T-helper 17 cell (primary cell): ENCODE measurements at regions not wholly inside any gene's neighbourhood (a gene's known extent, or its start where the extent isn't known, plus 50 kb on each side); places are given as distances from the start of the nearest gene placed in this dataset.

ENCODE experiments used
- ATAC-seq: fragments of 150-1000 bp; cut with Tn5 transposase; 2 replicates; pipeline ENCODE4 v1.10.0; 2021; ENCODE audit warnings: mild to moderate bottlenecking, moderate library complexity
- DNase-seq, 3 donors: peaks; one replicate each; pipeline versions ENCODE4 v3.0.0 to v3.0.0-alpha.2; 2020 to 2021
- H3K9me3 ChIP-seq: one replicate; pipeline ENCODE4 v1.7.0; 2013; ENCODE audit warnings: low read length, mild to moderate bottlenecking; ENCODE audit not compliant: control insufficient read depth, poor library complexity, severe bottlenecking
- H3K27ac Mint-ChIP-seq: one replicate; pipeline ENCODE4 v1.8.0; 2022; ENCODE audit warnings: mild to moderate bottlenecking, moderate library complexity, mixed read lengths
- H3K27me3 Mint-ChIP-seq: one replicate; pipeline ENCODE4 v1.8.0; 2022; ENCODE audit warnings: mixed read lengths
- H3K36me3 Mint-ChIP-seq: one replicate; pipeline ENCODE4 v1.8.0; 2022; ENCODE audit warnings: low read depth, mixed read lengths
- H3K4me1 Mint-ChIP-seq: one replicate; pipeline ENCODE4 v1.8.0; 2022; ENCODE audit warnings: mild to moderate bottlenecking, mixed read lengths
- H3K4me3 Mint-ChIP-seq: one replicate; pipeline ENCODE4 v1.8.0; 2022; ENCODE audit warnings: mild to moderate bottlenecking, moderate library complexity, mixed read lengths

GRCh38 chr5:110354311-110354710 lies 372.2 kb downstream of the TMEM232 start:
- no peaks in the 10 kb centered on the region for H3K9me3 ChIP-seq
- DNase-seq (no peak), ATAC-seq (no peak)
- H3K4me3 Mint-ChIP-seq, result no peak overlapping the region
- peaks cover 7% of the 10 kb centered on the region for H3K27me3 Mint-ChIP-seq
- H3K36me3 Mint-ChIP-seq, result no peaks in the 10 kb centered on the region
- H3K4me1 Mint-ChIP-seq, result no peaks in the 10 kb centered on the region
- H3K27ac Mint-ChIP-seq, result no peak overlapping the region

GRCh38 chr5:110354915-110355644 lies 371.4 kb downstream of the TMEM232 start:
- ATAC-seq (no peak), DNase-seq (no peak)
- Mint-ChIP-seq H3K27me3 (peaks cover 7% of the 10 kb centered on the region), H3K27ac (no peak overlapping the region), H3K4me3 (no peak overlapping the region), H3K4me1 (no peaks in the 10 kb centered on the region), H3K36me3 (no peaks in the 10 kb centered on the region)
- H3K9me3 ChIP-seq, result no peaks in the 10 kb centered on the region

GRCh38 chr5:110356677-110357076 lies 369.8 kb downstream of the TMEM232 start:
- H3K27me3 Mint-ChIP-seq, result peaks cover 7% of the 10 kb centered on the region
- H3K27ac Mint-ChIP-seq, result no peak overlapping the region
- ATAC-seq (no peak), DNase-seq (no peak)
- H3K4me1 Mint-ChIP-seq, result no peaks in the 10 kb centered on the region
- no peak overlapping the region for H3K4me3 Mint-ChIP-seq
- no peaks in the 10 kb centered on the region for H3K9me3 ChIP-seq
- no peaks in the 10 kb centered on the region for H3K36me3 Mint-ChIP-seq

GRCh38 chr5:110359221-110359620 lies 367.2 kb downstream of the TMEM232 start:
- DNase-seq (no peak), ATAC-seq (no peak)
- H3K36me3 Mint-ChIP-seq, result no peaks in the 10 kb centered on the region
- no peaks in the 10 kb centered on the region for H3K4me1 Mint-ChIP-seq
- no peak overlapping the region for H3K27ac Mint-ChIP-seq
- H3K9me3 ChIP-seq, result no peaks in the 10 kb centered on the region
- H3K27me3 Mint-ChIP-seq, result peaks cover 7% of the 10 kb centered on the region
- no peak overlapping the region for H3K4me3 Mint-ChIP-seq

GRCh38 chr5:110361471-110361870 lies 365.0 kb downstream of the TMEM232 start:
- Mint-ChIP-seq H3K4me1 (no peaks in the 10 kb centered on the region), H3K27ac (no peak overlapping the region), H3K27me3 (no peaks in the 10 kb centered on the region), H3K4me3 (no peak overlapping the region), H3K36me3 (no peaks in the 10 kb centered on the region)
- ATAC-seq (no peak), DNase-seq (no peak)
- H3K9me3 ChIP-seq, result no peaks in the 10 kb centered on the region

- DNase-seq, result no peak
- no peaks in the 10 kb centered on the region for H3K4me1 Mint-ChIP-seq
- no peaks in the 10 kb centered on the region for H3K36me3 Mint-ChIP-seq
Measured at GRCh38 chr5:110362261-110362660, 364.2 kb downstream of the TMEM232 start.

GRCh38 chr5:110366716-110367115 lies 359.8 kb downstream of the TMEM232 start:
- H3K9me3 ChIP-seq, result no peaks in the 10 kb centered on the region
- H3K4me3 Mint-ChIP-seq, result no peak overlapping the region
- H3K27me3 Mint-ChIP-seq, result no peaks in the 10 kb centered on the region
- no peaks in the 10 kb centered on the region for H3K4me1 Mint-ChIP-seq
- no peak overlapping the region for H3K27ac Mint-ChIP-seq
- no peaks in the 10 kb centered on the region for H3K36me3 Mint-ChIP-seq
- DNase-seq, result no peak
- no peak for ATAC-seq

More at GRCh38 chr5:110362261-110362660, 364.2 kb downstream of the TMEM232 start:
- H3K4me3 Mint-ChIP-seq, result no peak overlapping the region
- no peaks in the 10 kb centered on the region for H3K27me3 Mint-ChIP-seq
- no peaks in the 10 kb centered on the region for H3K9me3 ChIP-seq
- no peak overlapping the region for H3K27ac Mint-ChIP-seq
- no peak for ATAC-seq
